HepG2 (cell line): ENCODE measurements at regions not wholly inside any gene's neighbourhood (a gene's known extent, or its start where the extent isn't known, plus 50 kb on each side); places are given as distances from the start of the nearest gene placed in this dataset.

Experiments used
- ATAC-seq: fragments of 200-7000 bp; cut with Tn5 transposase; 3 replicates; pipeline ENCODE4 v1.9.1; 2020; ENCODE audit warnings: mild to moderate bottlenecking, moderate library complexity
- BruUV-seq: library from RNA; stranded (reverse); fragments of 400-500 nt; replicated peaks from 2 replicates; lab custom pipeline; 2021; lab: Mats Ljungman, UMichigan
- CTCF ChIA-PET: fragments of 300-600 bp; formaldehyde crosslinking; extraction: SDS; loops from one replicate; lab custom pipeline; 2021; ENCODE audit warnings: low total read pairs, inconsistent platforms, low intra/inter-chr PET ratio; lab: Yijun Ruan, JAX
- POLR2A ChIA-PET: fragments of 350-600 bp; sonication (Branson Sonifier 250); formaldehyde crosslinking; loops from one replicate; lab custom pipeline; 2020; ENCODE audit warnings: antibody characterized with exemption, inconsistent platforms; lab: Yijun Ruan, JAX
- DNase-seq: peaks from one replicate; pipeline ENCODE4 v3.0.0-alpha.2; 2015; ENCODE audit warnings: low spot score
- FAIRE-seq: peaks from 3 replicates; lab custom pipeline; 2011; peaks lifted over from hg19 to GRCh38; lab: Jason Lieb, UNC
- H2AFZ ChIP-seq: one replicate; pipeline ENCODE4 v1.6.1; 2011; ENCODE audit warnings: low read length, inconsistent platforms
- H3K27ac ChIP-seq: fragments of 300-600 bp; 3 replicates; pipeline ENCODE4 v1.8.0; 2011; ENCODE audit warnings: mixed run types, mild to moderate bottlenecking, mixed read lengths, low read length, inconsistent platforms; ENCODE audit not compliant: insufficient read depth; ENCODE audit errors: extremely low read length
- H3K27me3 ChIP-seq, 2 experiments: fragments of 200-600 bp in 1 of 2; 2 replicates in 1 of 2; 3 replicates in 1 of 2; pipeline versions ENCODE4 v1.6.0 to v1.8.0; 2011; ENCODE audit warnings: low read length in 2 of 2, mild to moderate bottlenecking in 2 of 2, moderate library complexity in 2 of 2, inconsistent platforms in 1 of 2; ENCODE audit not compliant: insufficient read depth in 2 of 2, control insufficient read depth in 1 of 2
- H3K36me3 ChIP-seq, 2 experiments: fragments of 200-600 bp in 1 of 2; replicated peaks in 1 of 2; 2 replicates in 1 of 2; 3 replicates in 1 of 2; pipeline versions ENCODE4 v1.5.1 to v1.8.0; 2011; ENCODE audit warnings: low read length in 2 of 2, inconsistent platforms in 1 of 2; ENCODE audit not compliant: insufficient read depth in 2 of 2, control insufficient read depth in 1 of 2
- H3K4me1 ChIP-seq: 2 replicates; pipeline ENCODE4 v1.5.1; 2012; ENCODE audit warnings: low read length, inconsistent platforms; ENCODE audit not compliant: insufficient read depth
- H3K4me2 ChIP-seq: 2 replicates; pipeline ENCODE4 v1.6.0; 2011; ENCODE audit warnings: low read depth, low read length, inconsistent platforms
- H3K4me3 ChIP-seq, 3 experiments: fragments of 200-600 bp in 1 of 3; sonication (generic), shearing (Covaris generic) in 1 of 3; replicated peaks in 1 of 3; 2 replicates each; pipeline ENCODE4 v1.5.1; 2011 to 2016; ENCODE audit warnings: low read length in 3 of 3, inconsistent platforms in 2 of 3, low read depth in 2 of 3, mild to moderate bottlenecking in 2 of 3, control low read depth in 1 of 3, mixed read lengths in 1 of 3; ENCODE audit not compliant: insufficient read depth in 1 of 3
- H3K79me2 ChIP-seq: one replicate; pipeline ENCODE4 v1.6.1; 2011; ENCODE audit warnings: low read length, inconsistent platforms; ENCODE audit not compliant: insufficient read depth
- H3K9ac ChIP-seq: 2 replicates; pipeline ENCODE4 v1.6.0; 2011; ENCODE audit warnings: mild to moderate bottlenecking, low read depth, low read length, inconsistent platforms; ENCODE audit not compliant: insufficient read depth
- H3K9me3 ChIP-seq: 2 replicates; pipeline ENCODE4 v1.5.1; 2012; ENCODE audit warnings: mild to moderate bottlenecking, low read length
- H4K20me1 ChIP-seq: 2 replicates; pipeline ENCODE4 v1.6.0; 2011; ENCODE audit warnings: inconsistent platforms, mild to moderate bottlenecking, low read length, moderate library complexity; ENCODE audit not compliant: insufficient read depth
- HNRNPUL1 ChIP-seq: fragments of 200-400 bp; formaldehyde crosslinking; IDR thresholded peaks from 2 replicates; pipeline ENCODE4 v1.6.1; 2017; ENCODE audit warnings: low read depth, mild to moderate bottlenecking, low read length, moderate library complexity
- JDP2 ChIP-seq: sonication (generic); formaldehyde crosslinking; IDR thresholded peaks from 2 replicates; pipeline ENCODE4 v1.8.1; 2022; ENCODE audit warnings: missing genetic modification reagents, borderline replicate concordance
- KLF11 ChIP-seq: IDR thresholded peaks from 2 replicates; pipeline ENCODE4 v1.6.1; 2016; ENCODE audit warnings: missing compliant biosample characterization
- NAIF1 ChIP-seq: sonication (generic); formaldehyde crosslinking; IDR thresholded peaks from 2 replicates; pipeline ENCODE4 v1.5.0; 2020; ENCODE audit warnings: mild to moderate bottlenecking, missing genetic modification reagents, borderline replicate concordance
- NR2C2 ChIP-seq: sonication (generic); formaldehyde crosslinking; IDR thresholded peaks from 2 replicates; pipeline ENCODE4 v1.4.0; 2020; ENCODE audit warnings: missing genetic modification reagents, mild to moderate bottlenecking, moderate library complexity, borderline replicate concordance
- RFXAP ChIP-seq: sonication (generic); formaldehyde crosslinking; IDR thresholded peaks from 2 replicates; pipeline ENCODE4 v1.4.0; 2020; ENCODE audit warnings: missing genetic modification reagents, borderline replicate concordance
- U2AF2 ChIP-seq: fragments of 200-400 bp; formaldehyde crosslinking; IDR thresholded peaks from 2 replicates; pipeline ENCODE4 v1.6.1; 2017; ENCODE audit warnings: low read depth, mild to moderate bottlenecking, low read length
- ZC3H4 ChIP-seq: sonication (generic); formaldehyde crosslinking; IDR thresholded peaks from 2 replicates; pipeline ENCODE4 v1.4.0; 2020; ENCODE audit warnings: missing genetic modification reagents, borderline replicate concordance
- ZFP82 ChIP-seq: sonication (generic); formaldehyde crosslinking; IDR thresholded peaks from 2 replicates; pipeline ENCODE4 v1.5.1; 2020; ENCODE audit warnings: mild to moderate bottlenecking, missing genetic modification reagents, borderline replicate concordance
- ZNF251 ChIP-seq: sonication (generic); formaldehyde crosslinking; IDR thresholded peaks from 2 replicates; pipeline ENCODE4 v1.9.0; 2021; ENCODE audit warnings: mild to moderate bottlenecking, missing genetic modification reagents
- ZNF296 ChIP-seq: sonication (generic); formaldehyde crosslinking; conservative IDR thresholded peaks from 2 replicates; pipeline ENCODE4 v1.5.0; 2020; ENCODE audit warnings: mild to moderate bottlenecking, missing genetic modification reagents
- ZNF460 ChIP-seq: sonication (generic); formaldehyde crosslinking; IDR thresholded peaks from 2 replicates; pipeline ENCODE4 v1.5.1; 2020; ENCODE audit warnings: missing genetic modification reagents, mild to moderate bottlenecking, borderline replicate concordance
- ZNF816 ChIP-seq: sonication (generic); formaldehyde crosslinking; IDR thresholded peaks from 2 replicates; pipeline ENCODE4 v1.8.0; 2022; ENCODE audit warnings: missing genetic modification reagents, mild to moderate bottlenecking, borderline replicate concordance
- WGBS: methylation state at CpG from one replicate; pipeline ENCODE4 v1.1.6; 2017; ENCODE audit warnings: low lambda C conversion rate; 5-methylcytosine and 5-hydroxymethylcytosine counted together
- in situ Hi-C: cut with HindIII; loops from 2 replicates; pipeline ENCODE4 v1.10.0; 2017; ENCODE audit warnings: low pct_unique_long_range_greater_than_20kb; ENCODE audit not compliant: extremely low pct_ligation_motif_present
- intact Hi-C: fragments of 100-400 bp; cut with micrococcal nuclease; formaldehyde crosslinking; loops from one replicate; pipeline ENCODE4 v1.10.0; 2022; ENCODE audit not compliant: unreplicated experiment
- TF ChIP-seq, protein P1 (sequence below): sonication (generic); formaldehyde crosslinking; IDR thresholded peaks from 2 replicates; pipeline ENCODE4 v1.4.0; 2020; ENCODE audit warnings: missing genetic modification reagents
- TF ChIP-seq, protein P2 (sequence below): sonication (generic); formaldehyde crosslinking; conservative IDR thresholded peaks from 2 replicates; pipeline ENCODE4 v1.8.0; 2022; ENCODE audit warnings: missing genetic modification reagents
- TF ChIP-seq, protein P3 (sequence below): sonication (generic); formaldehyde crosslinking; IDR thresholded peaks from 2 replicates; pipeline ENCODE4 v1.4.0; 2020; ENCODE audit warnings: missing genetic modification reagents, borderline replicate concordance
- TF ChIP-seq, protein P4 (sequence below): IDR thresholded peaks from 2 replicates; pipeline ENCODE4 v1.6.1; 2016

DNA sequence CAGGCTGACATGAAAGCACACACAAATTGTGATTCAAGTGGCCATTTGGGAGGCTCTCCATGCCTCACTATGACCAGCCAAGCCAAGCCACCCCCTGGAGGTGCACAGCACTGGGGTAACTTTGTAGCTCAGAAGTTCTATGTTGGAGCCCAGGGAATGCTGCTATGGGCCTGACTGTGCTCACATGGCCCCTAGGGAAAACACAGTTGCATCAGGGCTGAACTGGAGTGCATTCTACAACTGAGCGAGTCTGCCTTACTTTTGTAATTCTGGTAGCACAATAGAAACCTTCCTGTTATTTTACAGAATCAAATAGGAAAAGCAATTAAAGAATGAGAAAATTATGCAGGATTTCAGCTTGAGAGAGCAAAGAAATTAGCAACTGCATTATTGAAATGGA is 455.5 kb upstream of the TRPC7 start:
- Histone ChIP-seq H3K4me2 (no peak overlapping the region), H3K27me3 (no peaks in the 10 kb centered on the region), H4K20me1 (no peaks in the 10 kb centered on the region), H3K9ac (no peak overlapping the region), H2AFZ (no peak overlapping the region), H3K4me3 (no peak overlapping the region), H3K27ac (no peak overlapping the region), H3K9me3 (no peaks in the 10 kb centered on the region), H3K4me1 (no peaks in the 10 kb centered on the region), H3K36me3 (no peaks in the 10 kb centered on the region), H3K79me2 (no peaks in the 10 kb centered on the region)
- CTCF ChIA-PET, result no interaction called here
- TF ChIP-seq, protein P1, sequence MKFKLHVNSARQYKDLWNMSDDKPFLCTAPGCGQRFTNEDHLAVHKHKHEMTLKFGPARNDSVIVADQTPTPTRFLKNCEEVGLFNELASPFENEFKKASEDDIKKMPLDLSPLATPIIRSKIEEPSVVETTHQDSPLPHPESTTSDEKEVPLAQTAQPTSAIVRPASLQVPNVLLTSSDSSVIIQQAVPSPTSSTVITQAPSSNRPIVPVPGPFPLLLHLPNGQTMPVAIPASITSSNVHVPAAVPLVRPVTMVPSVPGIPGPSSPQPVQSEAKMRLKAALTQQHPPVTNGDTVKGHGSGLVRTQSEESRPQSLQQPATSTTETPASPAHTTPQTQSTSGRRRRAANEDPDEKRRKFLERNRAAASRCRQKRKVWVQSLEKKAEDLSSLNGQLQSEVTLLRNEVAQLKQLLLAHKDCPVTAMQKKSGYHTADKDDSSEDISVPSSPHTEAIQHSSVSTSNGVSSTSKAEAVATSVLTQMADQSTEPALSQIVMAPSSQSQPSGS, result no peak
- TF ChIP-seq RFXAP (CRISPR knock-in tag), result no peak
- TF ChIP-seq, protein P2, sequence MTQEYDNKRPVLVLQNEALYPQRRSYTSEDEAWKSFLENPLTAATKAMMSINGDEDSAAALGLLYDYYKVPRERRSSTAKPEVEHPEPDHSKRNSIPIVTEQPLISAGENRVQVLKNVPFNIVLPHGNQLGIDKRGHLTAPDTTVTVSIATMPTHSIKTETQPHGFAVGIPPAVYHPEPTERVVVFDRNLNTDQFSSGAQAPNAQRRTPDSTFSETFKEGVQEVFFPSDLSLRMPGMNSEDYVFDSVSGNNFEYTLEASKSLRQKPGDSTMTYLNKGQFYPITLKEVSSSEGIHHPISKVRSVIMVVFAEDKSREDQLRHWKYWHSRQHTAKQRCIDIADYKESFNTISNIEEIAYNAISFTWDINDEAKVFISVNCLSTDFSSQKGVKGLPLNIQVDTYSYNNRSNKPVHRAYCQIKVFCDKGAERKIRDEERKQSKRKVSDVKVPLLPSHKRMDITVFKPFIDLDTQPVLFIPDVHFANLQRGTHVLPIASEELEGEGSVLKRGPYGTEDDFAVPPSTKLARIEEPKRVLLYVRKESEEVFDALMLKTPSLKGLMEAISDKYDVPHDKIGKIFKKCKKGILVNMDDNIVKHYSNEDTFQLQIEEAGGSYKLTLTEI, result no peak
- TF ChIP-seq ZC3H4 (CRISPR knock-in tag), result no peak
- TF ChIP-seq ZNF460, result no peak
- no peak for TF ChIP-seq NR2C2 (CRISPR knock-in tag)
- no peak for TF ChIP-seq ZNF296
- TF ChIP-seq, protein P3, sequence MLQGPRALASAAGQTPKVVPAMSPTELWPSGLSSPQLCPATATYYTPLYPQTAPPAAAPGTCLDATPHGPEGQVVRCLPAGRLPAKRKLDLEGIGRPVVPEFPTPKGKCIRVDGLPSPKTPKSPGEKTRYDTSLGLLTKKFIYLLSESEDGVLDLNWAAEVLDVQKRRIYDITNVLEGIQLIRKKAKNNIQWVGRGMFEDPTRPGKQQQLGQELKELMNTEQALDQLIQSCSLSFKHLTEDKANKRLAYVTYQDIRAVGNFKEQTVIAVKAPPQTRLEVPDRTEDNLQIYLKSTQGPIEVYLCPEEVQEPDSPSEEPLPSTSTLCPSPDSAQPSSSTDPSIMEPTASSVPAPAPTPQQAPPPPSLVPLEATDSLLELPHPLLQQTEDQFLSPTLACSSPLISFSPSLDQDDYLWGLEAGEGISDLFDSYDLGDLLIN, result no peak
- TF ChIP-seq, protein P4, sequence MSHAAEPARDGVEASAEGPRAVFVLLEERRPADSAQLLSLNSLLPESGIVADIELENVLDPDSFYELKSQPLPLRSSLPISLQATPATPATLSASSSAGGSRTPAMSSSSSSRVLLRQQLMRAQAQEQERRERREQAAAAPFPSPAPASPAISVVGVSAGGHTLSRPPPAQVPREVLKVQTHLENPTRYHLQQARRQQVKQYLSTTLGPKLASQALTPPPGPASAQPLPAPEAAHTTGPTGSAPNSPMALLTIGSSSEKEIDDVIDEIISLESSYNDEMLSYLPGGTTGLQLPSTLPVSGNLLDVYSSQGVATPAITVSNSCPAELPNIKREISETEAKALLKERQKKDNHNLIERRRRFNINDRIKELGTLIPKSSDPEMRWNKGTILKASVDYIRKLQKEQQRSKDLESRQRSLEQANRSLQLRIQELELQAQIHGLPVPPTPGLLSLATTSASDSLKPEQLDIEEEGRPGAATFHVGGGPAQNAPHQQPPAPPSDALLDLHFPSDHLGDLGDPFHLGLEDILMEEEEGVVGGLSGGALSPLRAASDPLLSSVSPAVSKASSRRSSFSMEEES (CRISPR knock-in tag), result no peak
- no peak for TF ChIP-seq U2AF2
- TF ChIP-seq NAIF1, result no peak
- no peak for TF ChIP-seq ZNF816 (CRISPR knock-in tag)
- TF ChIP-seq ZNF251 (CRISPR knock-in tag), result no peak
- TF ChIP-seq JDP2 (CRISPR knock-in tag), result no peak
- no peak for TF ChIP-seq HNRNPUL1
- TF ChIP-seq KLF11 (CRISPR knock-in tag), result no peak
- no peak for TF ChIP-seq ZFP82 (CRISPR knock-in tag)
- POLR2A ChIA-PET, result no interaction called here
- DNase-seq (no peak), FAIRE-seq (no peak), ATAC-seq (no peak)
- no TSS peak for BruUV-seq
- 6% methylated on average over 1 of the region's 1 CpG for WGBS
- in situ Hi-C loops, result no loop called here
- intact Hi-C loops, result no loop called here
